ENCODE measurements at regions not wholly inside any gene's neighbourhood (a gene's known extent, or its start where the extent isn't known, plus 50 kb on each side); places are given as distances from the start of the nearest gene placed in this dataset.

DNA sequence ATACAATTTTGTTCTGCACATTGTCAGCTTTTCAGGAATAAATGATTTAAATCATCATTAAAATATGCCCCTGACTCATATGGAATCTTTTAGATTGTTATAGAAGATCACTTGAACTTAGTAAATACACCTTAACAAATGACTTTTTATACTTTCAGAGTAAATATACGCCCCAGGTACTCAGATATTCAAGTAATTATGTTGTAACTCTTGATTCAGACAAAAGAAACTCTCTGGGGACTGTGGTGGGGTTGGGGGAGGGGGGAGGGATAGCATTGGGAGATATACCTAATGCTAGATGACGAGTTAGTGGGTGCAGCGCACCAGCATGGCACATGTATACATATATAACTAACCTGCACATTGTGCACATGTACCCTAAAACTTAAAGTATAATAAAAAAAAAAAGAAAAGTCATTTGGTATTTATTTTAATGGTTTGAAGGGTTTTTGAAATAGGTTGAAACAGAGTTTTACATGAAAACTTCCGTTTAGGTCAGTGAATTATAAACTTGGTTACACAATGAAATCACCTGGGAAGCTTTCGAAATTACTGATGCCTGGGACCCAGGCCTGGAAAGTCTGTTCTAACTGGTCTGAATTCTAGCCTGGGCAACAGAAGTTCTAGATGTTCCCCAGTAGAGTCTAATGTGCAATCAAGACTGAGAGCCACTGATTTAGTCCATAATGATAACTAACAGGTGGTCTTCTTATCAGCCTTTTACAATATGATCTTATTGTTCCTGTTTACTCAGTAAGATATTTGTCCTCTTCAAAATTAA lies 320.5 kb upstream of the NR5A2 start:
- Histone ChIP-seq H3K27ac (ENCODE audit: low read depth, low read length) (no peak overlapping the region), H3K27me3 (ENCODE audit: insufficient read depth, low read length, poor library complexity, severe bottlenecking) (peaks cover 5% of the 10 kb centered on the region), H3K9me3 (ENCODE audit: low read length) (peaks cover 9% of the 10 kb centered on the region), H3K36me3 (ENCODE audit: insufficient read depth, low read length) (no peaks in the 10 kb centered on the region), H3K4me1 (ENCODE audit: insufficient read depth, low read length) (no peaks in the 10 kb centered on the region), H3K4me3 (ENCODE audit: low read length) (no peak overlapping the region)
- H3K9me3 Mint-ChIP-seq: peaks cover 16 to 24% (median 19%) of the 10 kb centered on the region in 5 donors
- no peak for DNase-seq
- peaks cover 11 to 42% of the 10 kb centered on the region in 2 donors for H3K27me3 Mint-ChIP-seq
- ChIA-PET CTCF (no interaction called here), POLR2A (no interaction called here)
- H3K4me3 Mint-ChIP-seq: no peak overlapping the region
- H3K27ac Mint-ChIP-seq: no peak overlapping the region
- no peaks in the 10 kb centered on the region for H3K36me3 Mint-ChIP-seq
- H3K4me1 Mint-ChIP-seq: no peaks in the 10 kb centered on the region

DNA sequence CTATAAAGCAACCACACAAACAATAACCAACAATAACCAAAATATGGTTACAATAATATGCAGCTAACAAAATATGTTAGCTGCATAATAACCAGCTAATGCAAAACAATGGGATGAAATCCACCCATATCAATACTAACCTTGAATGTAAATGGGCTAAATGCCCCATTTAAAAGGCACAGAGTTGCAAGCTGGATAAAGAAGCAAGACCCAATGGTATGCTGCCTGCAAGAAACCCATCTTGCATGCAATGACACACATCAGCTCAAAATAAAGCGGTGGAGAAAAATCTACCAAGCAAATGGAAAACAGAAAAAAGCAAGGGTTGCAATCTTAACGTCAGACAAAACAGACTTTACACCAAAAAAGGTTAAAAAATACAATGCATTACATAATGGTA lies 316.5 kb upstream of the NR5A2 start:
- no peak for DNase-seq
- no peak overlapping the region for H3K27ac Mint-ChIP-seq
- peaks cover 9% of the 10 kb centered on the region for H3K9me3 ChIP-seq (ENCODE audit: low read length)
- no peak overlapping the region for H3K4me3 ChIP-seq (ENCODE audit: low read length)
- H3K27me3 Mint-ChIP-seq: peaks cover 13 to 40% of the 10 kb centered on the region in 2 donors
- peaks cover 5% of the 10 kb centered on the region for H3K27me3 ChIP-seq (ENCODE audit: insufficient read depth, low read length, poor library complexity, severe bottlenecking)
- no peaks in the 10 kb centered on the region for H3K36me3 ChIP-seq (ENCODE audit: insufficient read depth, low read length)
- peaks cover 16 to 28% (median 20%) of the 10 kb centered on the region in 5 donors for H3K9me3 Mint-ChIP-seq
- ChIA-PET POLR2A (no interaction called here), CTCF (interaction anchor here (0.9 kb wide), 1 partner anchor 10 kb away, joined by 4 read pairs; no protein-coding TSS in a partner anchor)
- H3K4me1 ChIP-seq (ENCODE audit: insufficient read depth, low read length): no peaks in the 10 kb centered on the region
- no peak overlapping the region for H3K27ac ChIP-seq (ENCODE audit: low read depth, low read length)
- no peak overlapping the region for H3K4me3 Mint-ChIP-seq
- H3K4me1 Mint-ChIP-seq: no peaks in the 10 kb centered on the region
- no peaks in the 10 kb centered on the region for H3K36me3 Mint-ChIP-seq

DNA sequence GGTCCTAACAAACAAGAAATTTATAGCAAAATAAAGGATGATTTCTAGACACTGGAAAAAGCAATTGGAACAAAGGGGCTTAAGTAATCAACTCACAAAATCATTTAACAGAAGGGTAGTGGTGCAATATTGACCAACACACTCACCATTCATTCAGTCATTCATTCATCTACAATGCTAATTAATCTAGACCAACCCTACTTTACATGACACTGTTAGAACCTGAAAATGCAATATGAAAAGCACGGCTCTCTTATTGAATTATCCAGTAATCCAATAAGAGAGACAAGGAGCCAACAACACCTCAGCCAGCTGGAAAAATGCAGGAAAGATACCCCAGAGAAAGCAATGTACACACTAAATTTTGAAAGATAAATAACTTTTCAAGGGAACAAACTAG lies 310.8 kb upstream of the NR5A2 start:
- H3K4me1 Mint-ChIP-seq: no peaks in the 10 kb centered on the region
- ChIA-PET POLR2A (no interaction called here), CTCF (no interaction called here)
- no peaks in the 10 kb centered on the region for H3K27me3 ChIP-seq (ENCODE audit: insufficient read depth, low read length, poor library complexity, severe bottlenecking)
- H3K27ac ChIP-seq (ENCODE audit: low read depth, low read length): no peak overlapping the region
- no peaks in the 10 kb centered on the region for H3K4me1 ChIP-seq (ENCODE audit: insufficient read depth, low read length)
- H3K36me3 Mint-ChIP-seq: no peaks in the 10 kb centered on the region
- H3K9me3 Mint-ChIP-seq: peaks cover 3 to 9% (median 4%) of the 10 kb centered on the region in 5 donors
- H3K4me3 ChIP-seq (ENCODE audit: low read length): no peak overlapping the region
- H3K27ac Mint-ChIP-seq: no peak overlapping the region
- DNase-seq: no peak
- H3K36me3 ChIP-seq (ENCODE audit: insufficient read depth, low read length): no peaks in the 10 kb centered on the region
- peaks cover 2 to 17% of the 10 kb centered on the region in 2 donors for H3K27me3 Mint-ChIP-seq
- H3K4me3 Mint-ChIP-seq: no peak overlapping the region
- H3K9me3 ChIP-seq (ENCODE audit: low read length): peaks cover under 1% of the 10 kb centered on the region

DNA sequence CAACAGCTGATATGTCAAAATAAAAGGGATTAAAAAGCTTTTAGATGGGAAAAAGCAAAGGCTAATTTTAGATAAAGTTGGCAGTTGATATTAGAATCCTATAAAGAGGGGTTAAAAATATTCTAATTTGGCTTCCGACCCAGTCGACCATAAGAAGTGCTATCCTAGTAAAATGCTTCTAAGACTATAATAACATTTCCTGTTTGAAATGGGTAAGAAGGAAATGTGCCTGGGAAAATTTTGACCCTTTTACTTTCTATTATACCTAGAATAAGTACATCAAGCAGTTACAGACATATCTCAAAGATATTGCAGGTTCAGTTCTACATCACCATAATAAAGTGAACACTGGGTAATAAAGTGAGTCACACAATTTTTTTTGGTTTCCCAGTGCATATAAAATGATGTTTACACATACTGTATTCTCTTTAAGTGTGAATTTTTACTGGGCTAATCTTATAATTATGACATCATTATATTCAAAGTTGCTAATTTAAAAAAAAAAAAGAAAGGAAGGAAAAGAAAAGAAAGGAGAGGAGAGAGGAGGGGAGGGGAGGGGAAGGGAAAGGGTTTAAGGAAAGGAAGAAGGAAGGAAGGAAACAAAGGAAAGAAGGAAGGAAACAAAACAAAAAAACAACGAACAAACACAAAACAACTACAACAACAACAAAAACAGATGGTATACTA lies 308.2 kb upstream of the NR5A2 start:
- Mint-ChIP-seq H3K4me1 (no peaks in the 10 kb centered on the region), H3K36me3 (no peaks in the 10 kb centered on the region), H3K4me3 (no peak overlapping the region), H3K27ac (no peak overlapping the region), H3K27me3 (peaks cover 3 to 21% of the 10 kb centered on the region in 2 donors), H3K9me3 (peaks cover 0 to 3% (median 0%) of the 10 kb centered on the region in 5 donors)
- no peaks in the 10 kb centered on the region for H3K27me3 ChIP-seq (ENCODE audit: insufficient read depth, low read length, poor library complexity, severe bottlenecking)
- no peak overlapping the region for H3K27ac ChIP-seq (ENCODE audit: low read depth, low read length)
- CTCF ChIA-PET: no interaction called here
- no peaks in the 10 kb centered on the region for H3K36me3 ChIP-seq (ENCODE audit: insufficient read depth, low read length)
- no peak overlapping the region for H3K4me3 ChIP-seq (ENCODE audit: low read length)
- no peak for DNase-seq
- H3K9me3 ChIP-seq (ENCODE audit: low read length): no peaks in the 10 kb centered on the region
- H3K4me1 ChIP-seq (ENCODE audit: insufficient read depth, low read length): no peaks in the 10 kb centered on the region
- POLR2A ChIA-PET: no interaction called here

DNA sequence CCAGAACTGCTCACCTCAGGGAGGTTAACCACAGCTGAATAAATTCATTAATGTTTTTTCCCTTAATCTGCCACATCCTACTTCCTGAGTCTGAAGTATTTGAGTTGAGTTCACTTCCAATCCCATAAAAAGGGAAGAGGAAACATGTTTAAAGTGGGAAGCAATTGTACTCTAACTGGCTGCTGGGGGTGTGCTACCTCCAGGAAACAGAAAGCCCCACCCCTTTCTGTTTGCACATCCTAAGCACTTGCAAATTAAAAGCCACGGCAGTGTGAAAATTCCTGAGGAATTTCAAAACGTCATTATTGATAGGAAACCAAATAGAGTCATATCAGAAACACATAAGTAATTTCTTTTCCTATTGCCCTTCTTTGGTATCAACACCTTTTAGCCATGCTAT lies 307.0 kb upstream of the NR5A2 start:
- Histone ChIP-seq H3K4me3 (ENCODE audit: low read length) (no peak overlapping the region), H3K4me1 (ENCODE audit: insufficient read depth, low read length) (no peaks in the 10 kb centered on the region), H3K36me3 (ENCODE audit: insufficient read depth, low read length) (no peaks in the 10 kb centered on the region), H3K27ac (ENCODE audit: low read depth, low read length) (no peak overlapping the region), H3K9me3 (ENCODE audit: low read length) (no peaks in the 10 kb centered on the region), H3K27me3 (ENCODE audit: insufficient read depth, low read length, poor library complexity, severe bottlenecking) (no peaks in the 10 kb centered on the region)
- Mint-ChIP-seq H3K9me3 (peaks cover 0 to 3% (median 0%) of the 10 kb centered on the region in 5 donors), H3K4me3 (no peak overlapping the region), H3K27me3 (peaks cover 6 to 29% of the 10 kb centered on the region in 2 donors), H3K27ac (no peak overlapping the region), H3K4me1 (no peaks in the 10 kb centered on the region), H3K36me3 (no peaks in the 10 kb centered on the region)
- ChIA-PET CTCF (interaction anchor here (1.0 kb wide), 1 partner anchor 10 kb away, joined by 4 read pairs; no protein-coding TSS in a partner anchor), POLR2A (no interaction called here)
- no peak for DNase-seq

DNA sequence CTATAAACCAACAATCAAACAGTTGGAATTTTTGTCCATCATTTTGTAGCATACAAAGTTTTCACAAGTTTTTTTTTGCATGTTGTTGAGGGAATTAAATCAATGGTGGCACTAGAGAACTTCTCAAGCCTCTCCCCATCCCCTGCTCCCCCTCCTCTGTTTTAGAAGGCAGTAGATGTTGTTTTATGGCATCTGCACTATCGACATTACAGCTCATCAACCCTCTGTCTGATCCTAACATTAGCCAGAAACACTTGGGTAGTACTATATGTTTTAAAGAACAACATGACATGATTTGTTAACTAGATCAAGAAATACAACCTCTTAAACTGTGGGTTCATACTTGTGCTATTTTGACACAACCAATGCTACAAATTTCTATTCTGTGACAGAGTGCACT lies 306.5 kb upstream of the NR5A2 start:
- no peak overlapping the region for H3K4me3 Mint-ChIP-seq
- H3K4me1 ChIP-seq (ENCODE audit: insufficient read depth, low read length): no peaks in the 10 kb centered on the region
- POLR2A ChIA-PET: no interaction called here
- H3K27me3 ChIP-seq (ENCODE audit: insufficient read depth, low read length, poor library complexity, severe bottlenecking): no peaks in the 10 kb centered on the region
- DNase-seq: no peak
- no peak overlapping the region for H3K27ac Mint-ChIP-seq
- H3K9me3 ChIP-seq (ENCODE audit: low read length): no peaks in the 10 kb centered on the region
- no peaks in the 10 kb centered on the region for H3K36me3 ChIP-seq (ENCODE audit: insufficient read depth, low read length)
- H3K4me1 Mint-ChIP-seq: no peaks in the 10 kb centered on the region
- H3K36me3 Mint-ChIP-seq: no peaks in the 10 kb centered on the region
- H3K27ac ChIP-seq (ENCODE audit: low read depth, low read length): no peak overlapping the region
- peaks cover 6 to 29% of the 10 kb centered on the region in 2 donors for H3K27me3 Mint-ChIP-seq
- CTCF ChIA-PET: interaction anchor here (1.0 kb wide), 1 partner anchor 11 kb away, joined by 4 read pairs; no protein-coding TSS in a partner anchor
- no peak overlapping the region for H3K4me3 ChIP-seq (ENCODE audit: low read length)
- H3K9me3 Mint-ChIP-seq: peaks cover 0 to 3% (median 0%) of the 10 kb centered on the region in 5 donors

DNA sequence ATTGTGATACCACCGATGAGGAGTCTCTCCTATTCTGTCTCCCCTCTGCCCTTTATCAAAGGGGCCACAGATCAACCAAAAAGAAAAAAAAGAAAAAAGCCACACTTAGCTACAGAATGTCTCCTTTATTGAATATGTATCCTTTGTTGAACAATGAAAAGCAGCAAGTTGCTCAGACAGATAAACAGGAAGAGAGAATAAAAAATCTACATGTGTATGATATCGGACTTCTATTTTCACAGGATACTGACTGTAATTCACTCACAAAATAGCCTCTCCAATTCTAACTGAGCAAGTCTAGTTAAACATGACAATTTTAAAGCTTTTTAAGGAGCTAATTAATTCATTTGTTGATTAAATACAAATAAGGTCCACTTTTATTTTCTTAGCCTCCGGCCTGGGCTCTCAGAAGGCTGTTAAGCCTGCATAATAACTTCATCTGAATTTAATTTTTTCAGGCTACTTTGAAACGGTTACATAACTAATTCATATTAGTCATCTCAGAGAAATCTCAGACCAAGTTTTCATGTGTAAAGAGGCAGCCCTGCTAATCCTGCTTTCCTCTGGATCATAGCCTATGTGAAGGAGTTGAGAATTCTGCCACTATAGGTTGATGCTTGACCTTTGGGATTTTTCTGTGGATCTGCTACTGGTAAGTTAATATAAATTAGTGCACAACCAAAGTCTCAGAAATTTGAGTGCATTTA lies 304.1 kb upstream of the NR5A2 start:
- no peak for DNase-seq
- H3K9me3 Mint-ChIP-seq: no peaks in the 10 kb centered on the region
- H3K9me3 ChIP-seq (ENCODE audit: low read length): no peaks in the 10 kb centered on the region
- no peaks in the 10 kb centered on the region for H3K4me1 Mint-ChIP-seq
- ChIA-PET POLR2A (no interaction called here), CTCF (no interaction called here)
- no peak overlapping the region for H3K4me3 Mint-ChIP-seq
- no peak overlapping the region for H3K27ac Mint-ChIP-seq
- no peaks in the 10 kb centered on the region for H3K4me1 ChIP-seq (ENCODE audit: insufficient read depth, low read length)
- H3K27ac ChIP-seq (ENCODE audit: low read depth, low read length): no peak overlapping the region
- H3K36me3 Mint-ChIP-seq: no peaks in the 10 kb centered on the region
- H3K36me3 ChIP-seq (ENCODE audit: insufficient read depth, low read length): no peaks in the 10 kb centered on the region
- H3K27me3 ChIP-seq (ENCODE audit: insufficient read depth, low read length, poor library complexity, severe bottlenecking): no peaks in the 10 kb centered on the region
- H3K4me3 ChIP-seq (ENCODE audit: low read length): no peak overlapping the region
- H3K27me3 Mint-ChIP-seq: peaks cover 6 to 39% of the 10 kb centered on the region in 2 donors

GRCh38 chr1:199724049-199724448 lies 303.5 kb upstream of the NR5A2 start:
- POLR2A ChIA-PET: no interaction called here
- Mint-ChIP-seq H3K27ac (no peak overlapping the region), H3K4me3 (no peak overlapping the region), H3K4me1 (no peaks in the 10 kb centered on the region), H3K27me3 (peaks cover 6 to 39% of the 10 kb centered on the region in 2 donors), H3K36me3 (no peaks in the 10 kb centered on the region), H3K9me3 (no peaks in the 10 kb centered on the region)
- H3K27me3 ChIP-seq (ENCODE audit: insufficient read depth, low read length, poor library complexity, severe bottlenecking): no peaks in the 10 kb centered on the region
- no peak for DNase-seq
- no peaks in the 10 kb centered on the region for H3K36me3 ChIP-seq (ENCODE audit: insufficient read depth, low read length)
- H3K27ac ChIP-seq (ENCODE audit: low read depth, low read length): no peak overlapping the region
- no peaks in the 10 kb centered on the region for H3K4me1 ChIP-seq (ENCODE audit: insufficient read depth, low read length)
- CTCF ChIA-PET: no interaction called here
- H3K9me3 ChIP-seq (ENCODE audit: low read length): no peaks in the 10 kb centered on the region
- no peak overlapping the region for H3K4me3 ChIP-seq (ENCODE audit: low read length)

All from CD8-positive, alpha-beta memory T cell (primary cell).